HG03064 (cell line): ENCODE measurements at regions not wholly inside any gene's neighbourhood (a gene's known extent, or its start where the extent isn't known, plus 50 kb on each side); places are given as distances from the start of the nearest gene placed in this dataset.
"Not testable (repeated sequence)": the region's sequence is repeated elsewhere in the genome, so short reads cannot be mapped to it uniquely, and the experiment has no call there.

ENCODE experiments used
- ATAC-seq: cut with Tn5 transposase; IDR thresholded peaks from one replicate; pipeline ENCODE4 v1.9.1; 2021; ENCODE audit warnings: low read depth; ENCODE audit not compliant: unreplicated experiment

DNA sequence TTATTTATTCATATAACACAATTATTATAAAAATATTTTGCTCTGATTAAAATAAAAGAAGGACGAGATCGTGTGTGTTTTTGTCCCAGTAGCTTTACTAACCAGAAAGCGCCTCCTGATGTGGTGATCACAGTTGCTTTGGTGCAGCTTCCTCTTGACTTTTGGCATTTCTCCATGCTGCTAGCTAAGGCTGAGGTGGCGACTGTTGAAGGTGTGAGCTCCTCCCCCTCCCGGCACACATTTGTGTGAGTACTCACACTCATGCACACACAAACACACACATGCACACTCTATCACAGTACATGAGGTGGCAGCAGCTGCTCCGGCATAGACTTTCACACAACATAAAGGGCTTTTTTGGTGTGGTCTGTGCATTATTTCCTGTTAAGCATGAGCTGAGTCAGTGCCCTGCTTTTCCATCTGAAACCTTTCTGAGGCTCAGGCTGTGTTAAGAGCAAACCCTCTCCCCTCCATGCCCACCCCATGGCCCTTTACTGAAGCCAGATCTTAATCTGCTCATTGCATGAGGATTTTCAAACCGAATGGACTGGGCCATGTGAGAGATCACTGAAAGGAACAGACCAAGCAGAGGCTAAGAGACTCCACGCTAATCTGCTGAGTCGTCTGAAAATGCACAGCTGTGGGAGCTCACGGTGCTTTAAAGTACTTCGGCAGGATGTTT, 53.3 kb downstream of the FOXD4L1 start:
- ATAC-seq, result peak; percentile 80

- not testable (repeated sequence) for ATAC-seq
Measured at GRCh38 chr2:113559820-113560219, 61.4 kb downstream of the FOXD4L1 start.

DNA sequence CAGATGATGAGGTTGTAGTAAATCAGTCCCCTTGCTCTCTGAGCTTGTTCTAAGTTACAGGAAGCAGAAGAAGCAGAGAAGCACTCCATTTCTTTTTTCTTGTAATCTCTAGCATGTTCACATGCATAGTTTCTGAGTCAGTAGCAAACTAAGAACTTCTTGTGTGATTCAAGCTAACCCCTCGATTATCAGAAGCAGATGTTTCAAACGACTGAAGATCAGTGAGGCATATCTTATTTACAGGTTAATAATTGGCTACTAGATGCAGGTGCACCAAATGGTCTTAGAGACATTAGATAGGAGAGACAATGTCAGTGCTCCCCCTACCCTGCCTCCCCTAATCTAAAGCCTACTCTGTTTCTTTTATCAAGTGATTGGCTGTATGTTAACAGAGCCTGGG, 64.2 kb downstream of the FOXD4L1 start:
- ATAC-seq, result peak; percentile 80

GRCh38 chr2:113566674-113567480, 60.2 kb upstream of the RABL2A start:
- ATAC-seq, result not testable (repeated sequence)

DNA sequence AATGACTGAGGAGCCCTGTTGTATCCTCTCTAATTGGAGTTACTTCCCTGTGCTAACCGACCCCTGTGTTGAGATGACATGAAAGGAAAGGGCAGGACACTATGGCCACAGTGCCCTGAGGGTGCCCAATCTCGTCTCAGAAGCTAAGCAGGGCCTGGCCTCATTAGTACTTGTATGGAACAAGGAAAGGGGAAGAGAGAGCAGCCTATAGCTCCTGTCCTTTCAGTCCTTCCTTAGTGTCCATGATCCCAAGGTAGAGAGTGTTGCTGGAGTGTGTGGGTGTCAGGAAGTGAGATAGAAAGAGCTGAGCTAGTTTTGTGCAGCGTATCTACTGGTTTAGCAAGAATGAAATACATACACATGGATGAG, 59.6 kb upstream of the RABL2A start:
- not testable (repeated sequence) for ATAC-seq

DNA sequence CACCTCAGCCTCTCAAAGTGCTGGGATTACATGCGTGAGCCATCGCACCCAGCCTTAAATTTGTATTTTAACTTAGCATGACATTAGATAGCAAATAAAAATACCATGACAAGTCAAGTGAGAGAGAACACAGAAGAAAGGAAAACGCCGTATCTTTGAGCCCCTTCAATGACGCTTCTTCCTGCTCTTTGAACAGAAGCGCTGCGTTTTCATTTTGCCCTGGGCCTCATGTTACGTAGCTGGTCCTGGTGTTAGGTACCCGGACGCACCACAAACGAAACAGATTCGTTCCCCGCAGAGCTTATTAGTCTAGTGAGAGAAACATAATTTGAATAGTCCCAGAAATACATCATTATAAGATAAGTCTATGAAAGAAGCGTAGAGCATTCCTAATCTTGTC, 58.8 kb upstream of the RABL2A start:
- not testable (repeated sequence) for ATAC-seq

DNA sequence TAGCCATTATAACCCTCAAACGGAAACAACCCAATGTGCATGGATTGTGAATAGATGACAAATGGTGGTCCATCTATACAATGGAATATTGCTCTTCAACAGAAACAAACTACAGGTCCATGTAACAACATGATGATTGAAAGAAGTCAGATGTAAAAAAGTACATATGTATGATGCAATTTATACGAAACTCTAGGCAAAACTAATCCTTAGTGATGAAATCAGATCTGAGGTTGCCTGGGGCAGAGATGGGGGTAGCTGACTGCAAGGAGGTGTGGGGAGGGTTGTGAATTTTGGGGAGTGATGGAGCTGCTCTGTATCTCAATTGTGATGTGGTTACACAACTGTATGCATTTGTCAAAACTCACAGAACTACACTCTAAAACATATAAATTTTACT, 57.0 kb upstream of the RABL2A start:
- not testable (repeated sequence) for ATAC-seq

GRCh38 chr2:113570509-113571009, 56.5 kb upstream of the RABL2A start:
- not testable (repeated sequence) for ATAC-seq

DNA sequence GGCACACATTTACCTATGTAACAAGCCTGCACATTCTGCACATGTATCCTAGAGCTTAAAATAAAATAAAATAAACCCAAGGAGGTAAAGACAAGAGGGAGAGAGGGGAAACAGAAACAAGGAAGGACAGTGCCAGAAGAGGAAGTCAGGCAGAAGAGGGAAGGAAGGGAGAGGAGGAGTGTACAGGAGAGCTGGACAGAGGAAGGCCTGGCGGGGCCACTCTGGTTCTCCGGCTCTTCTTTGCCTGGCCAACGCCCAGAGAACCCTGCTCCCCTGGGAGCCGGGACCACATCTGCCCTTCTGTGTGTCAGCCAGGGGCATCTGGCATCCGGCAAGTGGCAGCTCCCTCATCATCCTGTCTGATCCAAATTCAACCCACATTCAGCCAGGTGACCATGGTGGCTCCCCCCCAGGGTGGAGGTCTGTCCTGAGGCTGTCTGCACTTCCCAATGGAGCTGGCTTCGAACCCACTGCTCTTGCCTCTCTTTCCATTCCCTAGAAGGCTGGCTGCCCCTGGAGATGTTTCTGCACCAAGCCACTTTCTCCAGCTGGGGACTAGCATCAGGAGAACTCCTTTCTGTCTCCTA, 55.5 kb upstream of the RABL2A start:
- ATAC-seq, result not testable (repeated sequence)

- ATAC-seq, result not testable (repeated sequence)
Measured at GRCh38 chr2:113575721-113576120, 51.3 kb upstream of the RABL2A start.

- not testable (repeated sequence) for ATAC-seq
Measured at GRCh38 chr2:113576353-113576752, 50.7 kb upstream of the RABL2A start.
